Common myeloid progenitor, CD34-positive (primary cell): ENCODE measurements at regions not wholly inside any gene's neighbourhood (a gene's known extent, or its start where the extent isn't known, plus 50 kb on each side); places are given as distances from the start of the nearest gene placed in this dataset.
"Not testable (repeated sequence)": the region's sequence is repeated elsewhere in the genome, so short reads cannot be mapped to it uniquely, and the experiment has no call there.

Source experiments
- CTCF ChIA-PET: fragments of 350-600 bp; sonication (Branson Sonifier 250); formaldehyde crosslinking; loops from one replicate; lab custom pipeline; 2021; ENCODE audit warnings: antibody characterized with exemption; lab: Charles Lee
- POLR2A ChIA-PET: fragments of 350-600 bp; sonication (Branson Sonifier 250); formaldehyde crosslinking; loops from one replicate; lab custom pipeline; 2021; ENCODE audit warnings: antibody characterized with exemption; lab: Charles Lee
- DNase-seq, 3 donors: peaks; one replicate each; pipeline versions ENCODE4 v3.0.0 to v3.0.0-alpha.2; 2013
- H3K27ac ChIP-seq, 2 experiments: 1 replicate in 1 of 2; 2 replicates in 1 of 2; pipeline ENCODE4 v1.7.0; 2013; ENCODE audit warnings: inconsistent platforms in 2 of 2, low read length in 2 of 2, mild to moderate bottlenecking in 2 of 2, low read depth in 1 of 2, moderate library complexity in 1 of 2; ENCODE audit not compliant: severe bottlenecking in 2 of 2, insufficient read depth in 1 of 2, poor library complexity in 1 of 2
- H3K27me3 ChIP-seq, 5 experiments: replicated peaks in 2 of 5; 1 replicate in 3 of 5; 2 replicates in 2 of 5; pipeline versions ENCODE4 v1.6.1 to v1.7.0; 2013; ENCODE audit warnings: low read length in 4 of 5, mild to moderate bottlenecking in 2 of 5, moderate library complexity in 2 of 5, inconsistent platforms in 1 of 5; ENCODE audit not compliant: insufficient read depth in 5 of 5, control insufficient read depth in 4 of 5
- H3K36me3 ChIP-seq, 4 experiments: 1 replicate in 2 of 4; 2 replicates in 2 of 4; pipeline versions ENCODE4 v1.6.1 to v1.7.0; 2013; ENCODE audit warnings: low read length in 3 of 4, control low read depth in 1 of 4, mild to moderate bottlenecking in 1 of 4; ENCODE audit not compliant: control insufficient read depth in 4 of 4, insufficient read depth in 4 of 4
- H3K4me1 ChIP-seq, 4 experiments: 1 replicate in 3 of 4; 2 replicates in 1 of 4; pipeline versions ENCODE4 v1.6.1 to v1.7.1; 2013; ENCODE audit warnings: low read length in 3 of 4, mild to moderate bottlenecking in 3 of 4, control low read depth in 1 of 4, inconsistent platforms in 1 of 4, moderate library complexity in 1 of 4; ENCODE audit not compliant: control insufficient read depth in 4 of 4, insufficient read depth in 4 of 4; ENCODE audit errors: control extremely low read depth in 1 of 4
- H3K4me3 ChIP-seq, 7 experiments: 1 replicate in 4 of 7; 2 replicates in 3 of 7; pipeline versions ENCODE4 v1.5.1 to v1.7.0; 2013; ENCODE audit warnings: mild to moderate bottlenecking in 7 of 7, low read length in 6 of 7, moderate library complexity in 6 of 7, inconsistent platforms in 2 of 7, low read depth in 2 of 7, control low read depth in 1 of 7; ENCODE audit not compliant: insufficient read depth in 4 of 7, control insufficient read depth in 1 of 7; ENCODE audit errors: extremely low read depth in 1 of 7
- H3K9me3 ChIP-seq, 5 experiments: 1 replicate in 4 of 5; 2 replicates in 1 of 5; pipeline versions ENCODE4 v1.6.1 to v1.7.1; 2013; ENCODE audit warnings: low read length in 4 of 5, mild to moderate bottlenecking in 2 of 5, inconsistent platforms in 1 of 5, low read depth in 1 of 5, moderate library complexity in 1 of 5; ENCODE audit not compliant: control insufficient read depth in 4 of 5, insufficient read depth in 2 of 5; ENCODE audit errors: control extremely low read depth in 1 of 5
- WGBS: methylation state at CpG from one replicate; pipeline ENCODE4 v1.1.5; 2013; ENCODE audit not compliant: insufficient coverage; 5-methylcytosine and 5-hydroxymethylcytosine counted together

DNA sequence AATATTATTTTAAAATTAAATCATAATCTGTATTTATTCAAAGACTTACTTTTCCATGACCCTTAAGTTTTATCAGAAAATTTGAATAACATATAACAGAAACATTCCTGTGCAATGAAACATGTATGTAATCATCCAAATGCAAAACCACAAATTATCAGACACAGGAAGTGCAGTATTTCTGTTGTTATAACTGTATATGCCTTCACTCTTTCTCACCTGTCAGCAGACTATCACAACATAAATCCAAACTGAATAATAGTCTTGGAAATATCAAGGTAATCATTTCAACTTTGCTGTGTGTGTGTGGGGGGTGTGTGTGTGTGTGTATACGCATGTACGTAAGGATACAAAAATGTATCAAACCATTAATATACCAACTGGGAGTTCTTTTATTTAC is 285.9 kb downstream of the SLC7A11 start:
- peaks cover 0 to 2% (median 0%) of the 10 kb centered on the region in 5 experiments for H3K27me3 ChIP-seq
- no peaks in the 10 kb centered on the region for H3K9me3 ChIP-seq
- CTCF ChIA-PET = no interaction called here
- H3K4me3 ChIP-seq = no peak overlapping the region
- H3K36me3 ChIP-seq = no peaks in the 10 kb centered on the region
- POLR2A ChIA-PET = no interaction called here
- H3K4me1 ChIP-seq = no peaks in the 10 kb centered on the region
- no peak for DNase-seq
- no peak overlapping the region for H3K27ac ChIP-seq
- WGBS = no CpG with 5 or more reads among the region's 2 CpGs

DNA sequence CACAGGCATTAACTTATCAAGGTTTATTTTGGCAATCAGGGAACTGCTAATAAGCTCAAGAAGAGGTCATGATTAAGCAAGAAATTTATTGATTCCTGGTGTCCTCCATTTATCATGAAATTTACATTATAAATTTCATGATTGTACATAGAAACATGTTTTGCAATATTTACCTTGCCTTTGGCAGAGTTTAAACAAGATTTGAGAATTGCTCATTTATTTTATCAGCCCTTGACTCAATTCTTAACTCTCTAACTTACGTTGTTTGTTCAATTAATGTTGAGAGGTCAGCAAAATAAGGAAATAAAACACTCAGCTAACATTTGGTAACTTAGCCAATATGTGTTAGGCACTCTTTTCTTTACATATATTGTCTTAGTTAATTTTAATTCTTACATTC is 286.6 kb downstream of the SLC7A11 start:
- no peak overlapping the region for H3K4me3 ChIP-seq
- no peaks in the 10 kb centered on the region for H3K9me3 ChIP-seq
- no peak overlapping the region for H3K27ac ChIP-seq
- DNase-seq = no peak
- no peaks in the 10 kb centered on the region for H3K36me3 ChIP-seq
- no CpG with 5 or more reads among the region's 1 CpG for WGBS
- no peaks in the 10 kb centered on the region for H3K4me1 ChIP-seq
- peaks cover 0 to 2% (median 0%) of the 10 kb centered on the region in 5 experiments for H3K27me3 ChIP-seq
- POLR2A ChIA-PET = no interaction called here
- CTCF ChIA-PET = no interaction called here

DNA sequence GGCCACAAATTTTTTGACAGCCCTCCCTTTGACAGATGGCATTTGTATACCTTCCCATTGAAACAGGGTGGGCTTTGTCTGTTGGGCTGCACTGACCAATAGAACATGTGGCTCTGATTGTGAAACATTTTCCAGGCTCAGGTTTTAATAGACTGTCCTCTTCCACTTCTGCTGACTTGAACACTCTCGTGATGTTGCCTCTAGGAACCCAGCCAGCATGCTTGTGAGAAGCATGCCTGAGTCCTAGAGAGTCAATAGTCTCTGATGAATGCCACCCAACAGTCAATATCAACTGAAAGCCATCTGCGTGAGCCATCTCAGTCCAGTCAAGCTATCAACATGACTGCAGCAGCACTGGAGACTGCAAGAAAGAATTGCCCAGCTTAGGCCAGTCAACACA is 290.0 kb downstream of the SLC7A11 start:
- CTCF ChIA-PET = no interaction called here

DNA sequence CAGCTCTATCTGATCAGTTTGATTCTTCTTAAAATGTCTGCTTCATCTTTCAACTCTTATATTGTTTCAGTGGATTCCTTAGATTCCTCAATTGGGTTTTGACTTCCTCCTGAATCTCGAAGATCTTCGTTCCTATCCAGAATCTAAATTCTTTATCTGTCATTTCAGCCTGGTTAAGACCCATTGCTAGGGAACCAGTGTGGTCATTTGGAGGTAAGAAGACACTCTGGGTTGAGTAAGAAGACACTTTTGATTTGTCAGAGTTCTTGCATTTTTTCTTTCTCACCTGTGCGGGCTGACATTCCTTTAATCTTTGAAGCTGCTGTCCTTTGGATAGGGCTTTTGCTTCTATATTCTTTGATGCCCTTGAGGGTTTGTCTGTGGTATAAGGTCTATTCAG is 291.9 kb downstream of the SLC7A11 start:
- H3K9me3 ChIP-seq = peaks cover 0 to 3% (median 0%) of the 10 kb centered on the region in 5 experiments
- no peak for DNase-seq
- CTCF ChIA-PET = no interaction called here

More for the DNA sequence above, 290.0 kb downstream of the SLC7A11 start:
- no peak for DNase-seq
- H3K4me1 ChIP-seq = no peaks in the 10 kb centered on the region
- POLR2A ChIA-PET = no interaction called here
- 76% methylated on average over 2 of the region's 2 CpGs for WGBS
- no peak overlapping the region for H3K27ac ChIP-seq
- no peaks in the 10 kb centered on the region for H3K36me3 ChIP-seq
- peaks cover 0 to 3% (median 0%) of the 10 kb centered on the region in 5 experiments for H3K9me3 ChIP-seq
- H3K27me3 ChIP-seq = peaks cover 0 to 2% (median 0%) of the 10 kb centered on the region in 5 experiments
- H3K4me3 ChIP-seq = no peak overlapping the region

DNA sequence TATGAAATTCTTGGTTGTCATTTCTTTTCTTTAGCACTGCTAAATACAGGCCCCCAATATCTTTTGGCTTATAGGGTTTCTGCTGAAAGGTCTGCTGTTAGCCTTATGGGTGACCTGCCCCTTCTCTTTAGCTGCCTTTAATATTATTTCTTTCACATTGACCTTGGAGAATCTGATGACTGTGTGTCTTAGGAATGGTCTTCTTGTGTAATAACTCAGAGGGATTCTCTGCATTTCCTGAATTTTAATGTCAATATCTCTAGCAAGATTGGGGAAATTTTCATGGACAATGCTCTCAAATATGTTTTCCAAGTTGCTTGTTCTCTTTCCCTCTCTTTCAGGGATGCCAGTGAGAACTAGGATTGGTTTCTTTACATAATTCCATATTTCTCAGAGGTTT is 292.4 kb downstream of the SLC7A11 start:
- no peak for DNase-seq
- Histone ChIP-seq H3K27me3 (peaks cover 0 to 2% (median 0%) of the 10 kb centered on the region in 5 experiments), H3K4me1 (no peaks in the 10 kb centered on the region), H3K27ac (no peak overlapping the region), H3K36me3 (no peaks in the 10 kb centered on the region), H3K4me3 (no peak overlapping the region), H3K9me3 (peaks cover 0 to 3% (median 0%) of the 10 kb centered on the region in 5 experiments)
- ChIA-PET POLR2A (no interaction called here), CTCF (no interaction called here)

More for the DNA sequence above, 291.9 kb downstream of the SLC7A11 start:
- no peaks in the 10 kb centered on the region for H3K4me1 ChIP-seq
- H3K4me3 ChIP-seq = no peak overlapping the region
- POLR2A ChIA-PET = no interaction called here
- 100% methylated on average over 2 of the region's 3 CpGs for WGBS
- no peak overlapping the region for H3K27ac ChIP-seq
- H3K36me3 ChIP-seq = no peaks in the 10 kb centered on the region
- H3K27me3 ChIP-seq = peaks cover 0 to 2% (median 0%) of the 10 kb centered on the region in 5 experiments

DNA sequence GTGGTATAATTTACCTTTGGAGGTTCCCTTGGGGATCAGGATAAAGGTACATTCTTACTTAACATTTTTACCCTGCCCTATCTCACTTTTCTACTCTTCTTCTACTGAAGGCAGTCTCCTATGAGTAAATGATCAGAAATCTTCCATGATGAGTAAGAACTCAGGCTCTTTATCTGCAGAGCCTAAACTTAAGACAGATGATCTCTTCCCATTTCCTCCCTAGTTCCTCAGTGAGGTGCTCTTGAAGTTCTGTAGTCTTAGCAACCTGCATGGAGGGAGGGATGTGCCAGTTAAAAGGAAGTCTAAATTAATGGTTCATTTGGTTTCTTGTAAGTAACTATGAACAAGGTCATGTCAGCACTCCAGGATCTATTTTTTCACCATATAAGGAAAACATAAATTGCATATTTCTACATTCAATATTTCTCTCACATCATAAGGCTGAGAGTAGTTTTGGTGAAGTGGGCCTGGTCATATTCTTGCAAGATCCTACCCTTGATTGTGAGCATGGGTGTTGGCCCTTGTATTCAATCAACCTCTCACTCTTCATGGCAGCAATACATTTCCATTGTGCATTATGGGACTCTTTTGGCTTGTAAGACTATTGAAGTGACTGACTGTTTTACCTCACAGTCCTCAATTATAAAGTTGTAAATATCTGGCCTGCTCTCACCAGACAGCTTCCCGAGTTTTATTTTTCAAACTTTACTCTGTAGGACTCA is 295.5 kb downstream of the SLC7A11 start:
- Histone ChIP-seq H3K36me3 (no peaks in the 10 kb centered on the region), H3K4me3 (no peak overlapping the region), H3K4me1 (no peaks in the 10 kb centered on the region), H3K27ac (no peak overlapping the region), H3K27me3 (no peaks in the 10 kb centered on the region), H3K9me3 (peaks cover 0 to 3% (median 0%) of the 10 kb centered on the region in 5 experiments)
- ChIA-PET CTCF (no interaction called here), POLR2A (no interaction called here)
- 63% methylated on average over 1 of the region's 1 CpG for WGBS
- DNase-seq = no peak

DNA sequence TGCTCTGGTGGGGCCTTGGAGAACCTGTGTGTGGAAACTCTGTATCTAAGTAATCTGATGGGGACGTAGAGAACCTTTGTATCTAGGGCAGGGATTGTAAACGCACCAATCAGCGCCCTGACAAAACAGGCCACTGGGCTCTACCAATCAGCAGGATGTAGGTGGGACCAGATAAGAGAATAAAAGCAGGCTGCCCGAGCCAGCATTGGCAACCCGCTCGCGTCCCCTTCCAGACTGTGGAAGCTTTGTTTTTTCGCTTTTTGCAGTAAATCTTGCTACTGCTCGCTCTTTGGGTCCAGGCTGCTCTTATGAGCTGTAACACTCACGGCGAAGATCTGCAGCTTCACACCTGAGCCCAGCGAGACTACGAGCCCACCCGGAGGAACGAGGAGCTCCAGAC is 299.3 kb downstream of the SLC7A11 start:
- CTCF ChIA-PET, H3K36me3 ChIP-seq, DNase-seq, H3K9me3 ChIP-seq, H3K27ac ChIP-seq, H3K27me3 ChIP-seq, POLR2A ChIA-PET, H3K4me1 ChIP-seq, H3K4me3 ChIP-seq: not testable (repeated sequence)
- WGBS = 97% methylated on average over 15 of the region's 15 CpGs
